IPS-NIHi7 (cell line): ENCODE measurements at regions not wholly inside any gene's neighbourhood (a gene's known extent, or its start where the extent isn't known, plus 50 kb on each side); places are given as distances from the start of the nearest gene placed in this dataset.
A peak's percentile ranks its signal among the peaks of the same experiment; 100 is the strongest.

ENCODE experiments used
- DNase-seq: peaks from one replicate; pipeline ENCODE4 v3.0.0; 2012; ENCODE audit warnings: mixed read lengths; ENCODE audit errors: extremely low spot score

GRCh38 chr14:53464376-53464775 is 311.3 kb upstream of the DDHD1 start:
- DNase-seq: no peak

GRCh38 chr14:53462931-53463778 is 310.0 kb upstream of the DDHD1 start:
- DNase-seq: peak; percentile 26

DNA sequence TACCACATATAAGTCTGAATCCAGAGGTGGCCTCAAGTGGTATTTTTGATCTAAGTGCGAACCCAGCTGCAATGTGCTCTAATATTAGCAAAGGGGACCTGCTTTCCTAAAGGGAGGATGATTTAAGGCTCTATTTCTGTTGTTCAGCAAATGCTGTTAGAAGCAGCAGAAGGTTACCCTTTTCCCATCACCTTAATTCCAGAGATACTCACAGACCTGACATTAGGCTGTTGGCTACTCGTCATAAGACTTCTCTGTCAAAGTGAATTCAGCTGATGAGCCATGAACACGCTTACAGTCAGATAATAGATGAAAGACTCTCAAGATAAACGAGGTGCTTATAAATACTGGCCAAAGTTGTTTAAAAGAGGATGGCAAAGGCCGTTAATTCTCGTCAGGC is 308.7 kb upstream of the DDHD1 start:
- DNase-seq: no peak

DNA sequence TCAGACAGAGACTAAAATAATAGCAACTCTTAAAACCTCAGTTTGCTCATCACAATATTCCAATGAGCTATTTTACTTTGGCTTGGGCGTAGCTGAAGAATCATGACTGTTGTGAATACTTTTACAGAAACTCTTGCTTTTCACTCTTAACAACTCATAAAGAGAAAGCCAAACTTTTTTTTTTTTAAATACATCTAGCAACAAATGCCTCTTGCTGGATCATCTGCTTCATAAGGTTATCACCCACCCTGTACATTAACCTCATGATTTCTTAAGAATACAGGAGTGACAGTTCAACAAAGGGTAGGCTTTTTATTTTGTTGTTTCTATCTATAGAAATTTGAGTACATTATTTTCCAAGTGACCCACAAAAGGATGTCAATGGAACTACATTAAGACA is 307.4 kb upstream of the DDHD1 start:
- DNase-seq: no peak

- DNase-seq: no peak
Observed at GRCh38 chr14:53458368-53458814, 305.3 kb upstream of the DDHD1 start.

GRCh38 chr14:53456931-53457330 is 303.8 kb upstream of the DDHD1 start:
- no peak for DNase-seq

DNA sequence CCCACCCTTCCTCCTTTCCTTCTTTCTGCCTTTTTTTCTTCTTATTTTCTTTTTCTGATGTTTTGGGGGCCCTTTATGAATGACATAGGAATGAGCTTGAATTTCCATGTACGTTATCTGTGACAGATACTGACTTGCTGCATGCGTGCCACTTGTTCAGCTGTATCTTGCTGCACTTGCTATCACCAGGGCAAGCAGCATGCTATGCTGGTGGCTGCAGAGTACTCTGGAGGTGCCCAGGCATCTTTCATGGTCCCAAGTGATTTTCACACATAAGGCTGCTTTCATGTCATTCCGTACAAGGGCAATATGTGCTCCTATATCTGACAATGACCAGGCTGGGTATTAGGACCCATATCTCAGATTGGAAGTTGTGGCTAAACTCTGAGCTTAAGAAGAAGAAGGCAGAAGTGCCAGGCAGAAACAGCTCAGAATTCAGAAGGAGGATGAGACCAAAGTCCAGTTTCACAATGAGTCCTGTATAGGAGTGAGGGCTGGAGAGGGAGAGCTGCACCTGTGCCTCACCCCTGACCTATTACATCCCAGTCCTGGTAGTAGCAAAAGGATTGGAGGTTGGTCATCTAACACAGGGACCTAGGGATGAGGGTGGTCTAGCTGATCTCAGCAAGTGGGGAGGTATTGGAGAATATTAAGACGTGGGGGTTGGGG is 299.0 kb upstream of the DDHD1 start:
- DNase-seq: no peak

- DNase-seq: no peak
Observed at GRCh38 chr14:53450871-53451270, 297.7 kb upstream of the DDHD1 start.

GRCh38 chr14:53448682-53449081 is 295.6 kb upstream of the DDHD1 start:
- DNase-seq: no peak

GRCh38 chr14:53444677-53445312 is 291.7 kb upstream of the DDHD1 start:
- DNase-seq: no peak

- no peak for DNase-seq
Observed at GRCh38 chr14:53441789-53442188, 288.7 kb upstream of the DDHD1 start.

DNA sequence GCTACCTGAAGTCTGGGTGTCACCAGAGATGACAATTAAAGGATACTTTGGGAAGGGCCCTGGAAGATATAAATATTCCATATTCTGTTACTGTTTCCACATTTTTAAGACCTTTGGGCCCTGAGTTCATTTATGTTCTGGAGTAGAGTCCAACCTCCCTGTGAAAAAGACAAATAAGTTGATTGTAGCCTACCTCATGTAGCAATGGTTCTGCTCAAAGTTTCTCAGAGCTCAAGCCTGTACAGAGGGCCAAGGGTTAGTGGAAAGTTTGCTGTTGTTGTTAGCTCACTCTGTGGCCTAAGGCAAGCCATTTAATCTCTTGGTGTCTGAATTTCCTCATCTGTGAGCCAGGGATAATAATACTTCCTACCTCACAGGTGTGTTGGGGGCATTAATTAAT is 284.7 kb upstream of the DDHD1 start:
- no peak for DNase-seq

- DNase-seq: peak; percentile 83
Observed at GRCh38 chr14:53432378-53432802, 279.3 kb upstream of the DDHD1 start.

GRCh38 chr14:53430870-53431269 is 277.7 kb upstream of the DDHD1 start:
- no peak for DNase-seq

GRCh38 chr14:53412819-53413675 is 259.9 kb upstream of the DDHD1 start:
- DNase-seq: peak; percentile 41

DNA sequence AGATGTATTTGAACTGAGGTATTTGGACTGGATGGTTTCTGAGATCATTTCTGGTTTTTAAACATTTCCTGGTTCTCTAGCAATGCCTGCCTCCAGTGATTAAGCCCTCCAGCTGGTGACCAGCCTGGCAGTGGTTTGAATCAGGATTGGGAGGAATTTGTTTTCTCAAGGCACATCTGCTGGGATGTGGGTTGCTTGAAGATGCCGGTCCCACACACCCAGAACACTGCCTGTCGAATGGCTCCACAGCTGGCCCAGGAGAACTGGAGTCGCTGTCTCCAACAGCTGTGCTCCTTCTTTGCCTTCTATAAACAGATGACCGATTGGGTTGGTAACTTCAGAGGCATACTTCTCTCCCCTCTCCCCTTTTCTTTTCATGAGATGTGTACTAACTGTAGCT is 258.0 kb upstream of the DDHD1 start:
- DNase-seq: no peak

GRCh38 chr14:53409969-53410368 is 256.8 kb upstream of the DDHD1 start:
- DNase-seq: no peak

GRCh38 chr14:53409289-53409688 is 256.2 kb upstream of the DDHD1 start:
- DNase-seq: no peak

- DNase-seq: no peak
Observed at GRCh38 chr14:53408175-53408879, 255.2 kb upstream of the DDHD1 start.

DNA sequence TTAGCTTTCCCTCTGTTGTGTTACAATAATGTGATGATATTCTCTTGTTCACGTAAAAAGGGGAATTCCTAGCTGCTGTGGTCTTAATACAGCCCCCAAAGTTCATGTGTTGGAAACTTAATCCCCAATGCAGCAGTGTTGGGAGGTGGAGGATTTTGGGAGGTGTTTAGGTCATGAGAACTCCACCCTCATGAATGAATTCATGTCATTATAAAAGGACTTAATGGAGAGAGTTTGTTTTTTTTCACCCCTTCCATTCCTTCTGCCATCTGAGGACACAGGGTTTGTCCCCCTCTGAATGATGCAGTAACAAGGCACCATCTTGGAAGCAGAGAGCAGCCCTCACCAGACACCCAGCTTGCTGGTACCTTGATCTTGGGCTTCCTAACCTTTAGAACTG is 253.4 kb upstream of the DDHD1 start:
- DNase-seq: no peak

DNA sequence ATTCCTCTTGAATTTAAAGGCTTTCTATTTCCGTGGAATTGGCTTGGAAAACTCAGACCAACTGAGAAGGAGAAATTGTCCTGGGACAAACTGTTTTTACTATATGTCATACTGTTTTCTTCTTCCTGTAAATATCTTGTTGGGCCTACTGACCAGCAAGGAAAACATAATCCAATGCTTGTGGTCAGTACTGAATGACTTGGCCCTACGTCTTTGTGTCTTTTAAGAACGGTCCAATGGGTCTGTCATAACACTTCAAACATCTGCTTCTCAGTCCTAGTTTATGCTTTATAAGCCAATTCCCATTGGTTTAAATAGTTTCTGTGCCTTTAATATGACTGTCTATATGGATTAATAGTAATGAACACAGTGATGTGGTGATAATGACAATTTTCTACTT is 248.5 kb upstream of the DDHD1 start:
- no peak for DNase-seq
